B cell (primary cell): ENCODE measurements at regions not wholly inside any gene's neighbourhood (a gene's known extent, or its start where the extent isn't known, plus 50 kb on each side); places are given as distances from the start of the nearest gene placed in this dataset.

Experiments used
- EZH2 ChIP-seq: IDR thresholded peaks from 2 replicates; pipeline ENCODE4 v1.6.1; 2012; ENCODE audit warnings: borderline replicate concordance, low read depth, mild to moderate bottlenecking, moderate library complexity, low read length; ENCODE audit not compliant: insufficient read depth, poor library complexity, severe bottlenecking
- TF ChIP-seq, protein P1 (sequence below): fragments of 200-600 bp; IDR thresholded peaks from one replicate; pipeline ENCODE4 v1.8.0; 2022; ENCODE audit warnings: antibody characterized with exemption, mild to moderate bottlenecking

DNA sequence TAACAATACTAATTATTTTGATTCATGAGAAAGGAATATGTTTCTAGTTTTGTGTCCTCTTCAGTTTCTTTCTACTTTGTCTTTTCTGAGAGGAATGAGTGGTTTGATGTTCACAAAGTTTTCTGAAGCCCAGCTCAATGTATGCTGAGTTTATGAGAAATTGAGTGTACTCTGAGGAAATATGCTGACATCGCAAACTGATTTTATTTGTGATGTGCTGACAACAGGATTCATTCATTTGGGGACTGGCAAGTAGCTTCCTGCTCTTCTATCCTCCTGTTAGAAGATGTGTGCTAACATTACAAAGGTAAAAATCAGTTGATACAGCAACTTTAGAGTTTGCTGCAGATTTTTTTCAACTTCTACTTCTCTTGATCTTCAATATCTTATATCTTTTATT lies 403.2 kb upstream of the CDH19 start:
- TF ChIP-seq, protein P1, sequence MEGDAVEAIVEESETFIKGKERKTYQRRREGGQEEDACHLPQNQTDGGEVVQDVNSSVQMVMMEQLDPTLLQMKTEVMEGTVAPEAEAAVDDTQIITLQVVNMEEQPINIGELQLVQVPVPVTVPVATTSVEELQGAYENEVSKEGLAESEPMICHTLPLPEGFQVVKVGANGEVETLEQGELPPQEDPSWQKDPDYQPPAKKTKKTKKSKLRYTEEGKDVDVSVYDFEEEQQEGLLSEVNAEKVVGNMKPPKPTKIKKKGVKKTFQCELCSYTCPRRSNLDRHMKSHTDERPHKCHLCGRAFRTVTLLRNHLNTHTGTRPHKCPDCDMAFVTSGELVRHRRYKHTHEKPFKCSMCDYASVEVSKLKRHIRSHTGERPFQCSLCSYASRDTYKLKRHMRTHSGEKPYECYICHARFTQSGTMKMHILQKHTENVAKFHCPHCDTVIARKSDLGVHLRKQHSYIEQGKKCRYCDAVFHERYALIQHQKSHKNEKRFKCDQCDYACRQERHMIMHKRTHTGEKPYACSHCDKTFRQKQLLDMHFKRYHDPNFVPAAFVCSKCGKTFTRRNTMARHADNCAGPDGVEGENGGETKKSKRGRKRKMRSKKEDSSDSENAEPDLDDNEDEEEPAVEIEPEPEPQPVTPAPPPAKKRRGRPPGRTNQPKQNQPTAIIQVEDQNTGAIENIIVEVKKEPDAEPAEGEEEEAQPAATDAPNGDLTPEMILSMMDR, result no peak
- TF ChIP-seq EZH2, result no peak
